ENCODE measurements at regions not wholly inside any gene's neighbourhood (a gene's known extent, or its start where the extent isn't known, plus 50 kb on each side); places are given as distances from the start of the nearest gene placed in this dataset.

DNA sequence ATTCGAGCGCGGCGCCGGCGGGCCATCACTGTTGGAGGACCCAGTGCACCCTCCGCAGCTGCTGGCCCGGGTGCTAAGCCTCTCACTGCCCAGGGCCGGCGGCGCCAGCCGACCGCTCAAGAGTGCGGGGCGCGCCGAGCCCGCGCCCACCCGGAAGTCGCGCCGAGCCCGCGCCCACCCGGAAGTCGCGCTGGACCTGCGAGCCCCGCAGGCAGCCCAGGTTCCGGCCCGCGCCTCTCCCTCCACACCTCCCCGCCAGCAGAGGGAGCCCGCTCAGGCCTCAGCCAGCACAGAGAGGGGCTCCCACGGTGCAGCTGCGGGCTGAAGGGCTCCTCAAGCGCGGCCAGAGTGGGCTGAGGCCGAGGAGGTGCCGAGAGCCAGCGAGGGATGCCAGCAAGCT lies 170.8 kb downstream of the GTF2H2C_2 start:
- DNase-seq, result peak; percentile 53
